OCI-LY7 (cell line): ENCODE measurements at regions not wholly inside any gene's neighbourhood (a gene's known extent, or its start where the extent isn't known, plus 50 kb on each side); places are given as distances from the start of the nearest gene placed in this dataset.

ENCODE experiments used
- BruUV-seq: library from RNA; stranded (reverse); fragments of 400-500 nt; replicated peaks from 2 replicates; lab custom pipeline; 2021; lab: Mats Ljungman, UMichigan
- CTCF ChIA-PET: fragments of 300-600 bp; sonication (Branson Sonifier 250); formaldehyde crosslinking; loops from one replicate; lab custom pipeline; 2022; ENCODE audit warnings: antibody characterized with exemption; ENCODE audit not compliant: unreplicated experiment; lab: Charles Lee
- POLR2A ChIA-PET: fragments of 300-600 bp; sonication (Branson Sonifier 250); formaldehyde crosslinking; loops from one replicate; lab custom pipeline; 2022; ENCODE audit warnings: antibody characterized with exemption; lab: Charles Lee
- DNase-seq: peaks from one replicate; pipeline ENCODE4 v3.0.0-alpha.2; 2015; ENCODE audit warnings: low spot score
- H2AFZ ChIP-seq: fragments of 200-600 bp; sonication (generic), shearing (Covaris generic); 2 replicates; pipeline ENCODE4 v1.6.1; 2014; ENCODE audit warnings: mild to moderate bottlenecking, antibody characterized with exemption, low read length, moderate library complexity
- H3K27ac ChIP-seq: fragments of 200-600 bp; sonication (generic); 2 replicates; pipeline ENCODE4 v1.5.1; 2014; ENCODE audit warnings: mixed run types, low read depth, mild to moderate bottlenecking, moderate library complexity, low read length, inconsistent platforms; ENCODE audit not compliant: poor library complexity, severe bottlenecking
- H3K36me3 ChIP-seq: fragments of 200-600 bp; sonication (generic); 2 replicates; pipeline ENCODE4 v1.6.1; 2014; ENCODE audit warnings: mild to moderate bottlenecking, antibody characterized with exemption, low read length, moderate library complexity, mixed read lengths; ENCODE audit not compliant: insufficient read depth
- H3K4me1 ChIP-seq: fragments of 200-600 bp; sonication (generic); 2 replicates; pipeline ENCODE4 v1.5.1; 2014; ENCODE audit warnings: mild to moderate bottlenecking, low read length; ENCODE audit not compliant: insufficient read depth, poor library complexity, severe bottlenecking
- H3K4me2 ChIP-seq: fragments of 200-600 bp; sonication (generic); 2 replicates; pipeline ENCODE4 v1.6.1; 2014; ENCODE audit warnings: mild to moderate bottlenecking, low read length
- H3K4me3 ChIP-seq: fragments of 200-600 bp; sonication (generic); 2 replicates; pipeline ENCODE4 v1.5.1; 2014; ENCODE audit warnings: mild to moderate bottlenecking, low read depth, low read length; ENCODE audit not compliant: poor library complexity, severe bottlenecking
- H3K79me2 ChIP-seq: fragments of 200-600 bp; sonication (generic); 2 replicates; pipeline ENCODE4 v1.6.1; 2016; ENCODE audit warnings: low read depth, mild to moderate bottlenecking, low read length, moderate library complexity, mixed read lengths; ENCODE audit not compliant: insufficient read depth
- H3K9me2 ChIP-seq: fragments of 200-600 bp; sonication (generic); 2 replicates; pipeline ENCODE4 v1.6.1; 2016; ENCODE audit warnings: mild to moderate bottlenecking, low read length, mixed read lengths; ENCODE audit not compliant: insufficient read depth
- H3K9me3 ChIP-seq: fragments of 200-600 bp; sonication (generic); 2 replicates; pipeline ENCODE4 v1.6.1; 2014; ENCODE audit warnings: mild to moderate bottlenecking, mixed run types, low read length, mixed read lengths
- H4K20me1 ChIP-seq: fragments of 200-600 bp; sonication (generic); 2 replicates; pipeline ENCODE4 v1.6.1; 2014; ENCODE audit warnings: mild to moderate bottlenecking, antibody characterized with exemption, low read length, moderate library complexity, mixed read lengths; ENCODE audit not compliant: insufficient read depth
- EZH2phosphoT487 ChIP-seq: fragments of 200-600 bp; sonication (generic); IDR thresholded peaks from 2 replicates; pipeline ENCODE4 v1.6.1; 2018; ENCODE audit warnings: low read depth, borderline replicate concordance, mild to moderate bottlenecking, mixed run types, antibody characterized with exemption, low read length, moderate library complexity, mixed read lengths
- intact Hi-C: fragments of 100-400 bp; cut with micrococcal nuclease; formaldehyde crosslinking; loops from one replicate; pipeline ENCODE4 v1.10.0; 2022; ENCODE audit not compliant: unreplicated experiment
- TF ChIP-seq, protein P1 (sequence below): fragments of 200-600 bp; sonication (generic); conservative IDR thresholded peaks from 2 replicates; pipeline ENCODE4 v1.5.1; 2014; ENCODE audit warnings: mild to moderate bottlenecking, antibody characterized with exemption, low read length, moderate library complexity, mixed read lengths

DNA sequence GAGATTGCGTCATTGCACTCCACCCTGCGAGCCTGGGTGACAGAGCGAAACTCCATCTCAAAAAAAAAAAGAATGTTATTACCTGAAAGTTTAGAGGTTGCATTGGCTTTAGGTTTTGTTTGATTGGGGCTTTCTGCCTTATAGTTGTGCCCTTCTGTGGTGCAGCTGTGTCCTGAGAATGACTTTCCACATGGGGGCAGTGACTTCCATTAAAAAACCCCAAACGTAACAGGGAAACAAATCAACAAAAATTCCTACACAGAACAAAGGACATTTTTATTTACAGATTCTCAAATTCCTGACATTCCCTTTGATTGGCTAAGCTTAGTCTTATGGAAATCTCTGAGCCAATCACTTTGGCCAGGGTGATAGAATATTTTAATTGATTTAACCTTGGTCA, 154.1 kb upstream of the GPR149 start:
- DNase-seq: no peak
- intact Hi-C loops: no loop called here
- POLR2A ChIA-PET: interaction anchor here (0.5 to 0.7 kb wide), 3 partner anchors 10 to 1558 kb away, joined by 3 to 4 read pairs (median 4); no protein-coding TSS in a partner anchor
- Histone ChIP-seq H2AFZ (no peak overlapping the region), H3K4me1 (no peaks in the 10 kb centered on the region), H3K4me2 (no peak overlapping the region), H3K27ac (no peak overlapping the region), H4K20me1 (no peaks in the 10 kb centered on the region), H3K9me3 (no peaks in the 10 kb centered on the region), H3K36me3 (no peaks in the 10 kb centered on the region), H3K9me2 (no peaks in the 10 kb centered on the region), H3K4me3 (no peak overlapping the region), H3K79me2 (no peaks in the 10 kb centered on the region)
- BruUV-seq: no TSS peak
- CTCF ChIA-PET: no interaction called here
- TF ChIP-seq EZH2phosphoT487: no peak
- TF ChIP-seq, protein P1, sequence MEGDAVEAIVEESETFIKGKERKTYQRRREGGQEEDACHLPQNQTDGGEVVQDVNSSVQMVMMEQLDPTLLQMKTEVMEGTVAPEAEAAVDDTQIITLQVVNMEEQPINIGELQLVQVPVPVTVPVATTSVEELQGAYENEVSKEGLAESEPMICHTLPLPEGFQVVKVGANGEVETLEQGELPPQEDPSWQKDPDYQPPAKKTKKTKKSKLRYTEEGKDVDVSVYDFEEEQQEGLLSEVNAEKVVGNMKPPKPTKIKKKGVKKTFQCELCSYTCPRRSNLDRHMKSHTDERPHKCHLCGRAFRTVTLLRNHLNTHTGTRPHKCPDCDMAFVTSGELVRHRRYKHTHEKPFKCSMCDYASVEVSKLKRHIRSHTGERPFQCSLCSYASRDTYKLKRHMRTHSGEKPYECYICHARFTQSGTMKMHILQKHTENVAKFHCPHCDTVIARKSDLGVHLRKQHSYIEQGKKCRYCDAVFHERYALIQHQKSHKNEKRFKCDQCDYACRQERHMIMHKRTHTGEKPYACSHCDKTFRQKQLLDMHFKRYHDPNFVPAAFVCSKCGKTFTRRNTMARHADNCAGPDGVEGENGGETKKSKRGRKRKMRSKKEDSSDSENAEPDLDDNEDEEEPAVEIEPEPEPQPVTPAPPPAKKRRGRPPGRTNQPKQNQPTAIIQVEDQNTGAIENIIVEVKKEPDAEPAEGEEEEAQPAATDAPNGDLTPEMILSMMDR: 0 out of 2 replicates have a peak, but pooled peaks have one; percentile 20

DNA sequence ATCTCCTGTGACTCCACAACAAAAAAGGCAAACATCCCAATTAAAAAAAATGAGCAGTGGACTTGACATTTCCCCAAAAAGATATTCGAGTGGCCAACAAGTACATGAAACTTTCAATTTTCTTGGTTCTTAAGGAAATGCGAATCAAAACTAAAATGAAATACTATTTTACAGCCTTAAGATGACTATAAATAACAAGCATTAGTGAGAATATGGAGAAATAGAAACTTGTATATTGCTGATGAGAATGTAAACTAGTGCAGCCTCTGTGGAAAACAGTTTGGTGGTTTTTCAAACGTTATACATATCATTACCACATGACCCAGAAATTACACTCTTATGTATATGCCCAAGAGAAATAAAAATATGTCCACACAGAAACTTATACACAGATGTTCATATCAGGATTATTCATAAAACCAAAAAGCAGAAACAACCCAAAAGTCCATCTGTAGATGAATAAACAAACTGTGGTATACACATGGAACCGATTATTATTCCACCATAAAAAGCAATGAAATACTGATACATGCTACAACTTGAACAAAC, 153.2 kb upstream of the GPR149 start:
- no TSS peak for BruUV-seq

DNA sequence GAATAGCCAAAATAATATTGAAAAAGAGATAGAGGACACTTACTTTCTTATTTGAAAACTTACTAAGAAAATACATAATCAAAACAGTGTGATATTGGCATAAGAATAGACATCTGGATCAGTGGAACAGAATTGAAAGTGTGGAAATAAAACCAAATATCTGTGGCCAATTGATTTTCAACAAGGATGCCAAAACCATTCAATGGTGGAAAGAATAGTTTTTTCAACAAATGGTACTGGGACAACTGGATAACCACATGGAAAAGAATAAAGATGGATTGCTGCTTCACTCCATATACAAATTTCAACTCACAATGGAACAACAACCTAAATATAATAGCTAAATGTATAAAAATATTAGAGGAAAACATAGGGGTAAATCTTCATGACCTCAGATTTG, 152.5 kb upstream of the GPR149 start:
- no peak for DNase-seq
- Histone ChIP-seq H3K27ac (no peak overlapping the region), H3K9me3 (no peaks in the 10 kb centered on the region), H3K79me2 (no peaks in the 10 kb centered on the region), H2AFZ (no peak overlapping the region), H3K4me2 (no peak overlapping the region), H3K4me3 (no peak overlapping the region), H3K36me3 (no peaks in the 10 kb centered on the region), H3K4me1 (no peaks in the 10 kb centered on the region), H4K20me1 (no peaks in the 10 kb centered on the region), H3K9me2 (no peaks in the 10 kb centered on the region)
- intact Hi-C loops: no loop called here
- POLR2A ChIA-PET: no interaction called here
- TF ChIP-seq, protein P1: no peak
- no peak for TF ChIP-seq EZH2phosphoT487
- CTCF ChIA-PET: no interaction called here
- no TSS peak for BruUV-seq

More for the DNA sequence above, 153.2 kb upstream of the GPR149 start:
- CTCF ChIA-PET: no interaction called here
- no peaks in the 10 kb centered on the region for H3K79me2 ChIP-seq
- H3K4me2 ChIP-seq: no peak overlapping the region
- H3K4me1 ChIP-seq: no peaks in the 10 kb centered on the region
- H2AFZ ChIP-seq: no peak overlapping the region
- POLR2A ChIA-PET: no interaction called here
- H3K27ac ChIP-seq: no peak overlapping the region
- TF ChIP-seq, protein P1: no peak
- TF ChIP-seq EZH2phosphoT487: no peak
- DNase-seq: no peak
- no peaks in the 10 kb centered on the region for H3K36me3 ChIP-seq
- intact Hi-C loops: no loop called here
- H3K9me2 ChIP-seq: no peaks in the 10 kb centered on the region
- no peaks in the 10 kb centered on the region for H3K9me3 ChIP-seq
- no peaks in the 10 kb centered on the region for H4K20me1 ChIP-seq
- H3K4me3 ChIP-seq: no peak overlapping the region
